GM12891 (cell line): ENCODE measurements at regions not wholly inside any gene's neighbourhood (a gene's known extent, or its start where the extent isn't known, plus 50 kb on each side); places are given as distances from the start of the nearest gene placed in this dataset.

Source experiments
- POLR2A ChIP-seq: IDR thresholded peaks from 2 replicates; pipeline ENCODE4 v1.6.1; 2011; ENCODE audit warnings: low read depth, low read length, control low read depth
- POLR2AphosphoS5 ChIP-seq: IDR thresholded peaks from 2 replicates; pipeline ENCODE4 v1.6.1; 2011; ENCODE audit warnings: low read depth, low read length, control low read depth

- TF ChIP-seq POLR2A (no peak), POLR2AphosphoS5 (no peak)
These were observed 151.9 kb downstream of the EMP1 start for GRCh38 chr12:13348464-13348863.
